SK-N-SH (cell line): ENCODE measurements at regions not wholly inside any gene's neighbourhood (a gene's known extent, or its start where the extent isn't known, plus 50 kb on each side); places are given as distances from the start of the nearest gene placed in this dataset.

ENCODE experiments used
- CTCF ChIA-PET: fragments of 300-600, 350-600 bp; formaldehyde crosslinking; extraction: SDS; loops from one replicate; lab custom pipeline; 2021; lab: Yijun Ruan, JAX
- POLR2A ChIA-PET: fragments of 350-600 bp; sonication (Branson Sonifier 250); formaldehyde crosslinking; extraction: SDS; loops from one replicate; lab custom pipeline; 2020; ENCODE audit warnings: antibody characterized with exemption, inconsistent platforms; lab: Yijun Ruan, JAX
- DNase-seq: peaks from one replicate; pipeline ENCODE4 v3.0.0; 2012
- H2AFZ ChIP-seq: fragments of 200-600 bp; sonication (generic); 2 replicates; pipeline ENCODE4 v1.8.1; 2016; ENCODE audit warnings: antibody characterized with exemption, mild to moderate bottlenecking, low read depth
- H3F3A ChIP-seq: fragments of 200-600 bp; sonication (generic); replicated peaks from 2 replicates; pipeline ENCODE3; 2016; ENCODE audit warnings: antibody characterized with exemption, mild to moderate bottlenecking; ENCODE audit not compliant: insufficient read depth
- H3K27ac ChIP-seq, 2 experiments: fragments of 200-500 bp in 1 of 2; fragments of 200-600 bp in 1 of 2; sonication (Bioruptor generic) in 1 of 2; sonication (generic), shearing (Covaris generic) in 1 of 2; 2 replicates each; pipeline versions ENCODE4 v1.5.1 to v1.6.1; 2014 to 2016; ENCODE audit warnings: low read depth in 2 of 2, inconsistent platforms in 1 of 2, low read length in 1 of 2, mild to moderate bottlenecking in 1 of 2, mixed read lengths in 1 of 2
- H3K27me3 ChIP-seq: fragments of 200-600 bp; sonication (generic), shearing (Covaris generic); 2 replicates; pipeline ENCODE4 v1.6.1; 2016; ENCODE audit warnings: mixed run types; ENCODE audit not compliant: insufficient read depth
- H3K36me3 ChIP-seq, 2 experiments: fragments of 200-500 bp in 1 of 2; fragments of 200-600 bp in 1 of 2; sonication (Bioruptor generic) in 1 of 2; sonication (generic) in 1 of 2; replicated peaks in 1 of 2; 2 replicates each; pipeline versions ENCODE3 to v1.5.1; 2014 to 2016; ENCODE audit warnings: low read length in 1 of 2, mild to moderate bottlenecking in 1 of 2; ENCODE audit not compliant: insufficient read depth in 2 of 2, control insufficient read depth in 1 of 2
- H3K4me1 ChIP-seq, 2 experiments: fragments of 200-500 bp in 1 of 2; fragments of 200-600 bp in 1 of 2; sonication (Bioruptor generic) in 1 of 2; sonication (generic), shearing (Covaris generic) in 1 of 2; 2 replicates each; pipeline versions ENCODE4 v1.5.1 to v1.6.1; 2014 to 2016; ENCODE audit warnings: low read depth in 1 of 2, low read length in 1 of 2, mixed run types in 1 of 2; ENCODE audit not compliant: insufficient read depth in 2 of 2, control insufficient read depth in 1 of 2
- H3K4me2 ChIP-seq: fragments of 200-600 bp; sonication (generic), shearing (Covaris generic); 2 replicates; pipeline ENCODE4 v1.6.1; 2017; ENCODE audit warnings: mixed run types
- H3K4me3 ChIP-seq, 2 experiments: fragments of 200-500 bp in 1 of 2; fragments of 200-600 bp in 1 of 2; sonication (Bioruptor generic) in 1 of 2; sonication (generic), shearing (Covaris generic) in 1 of 2; 2 replicates each; pipeline versions ENCODE4 v1.5.1 to v1.8.1; 2014 to 2016; ENCODE audit warnings: low read depth in 2 of 2, inconsistent platforms in 1 of 2, low read length in 1 of 2, mild to moderate bottlenecking in 1 of 2, mixed read lengths in 1 of 2, moderate library complexity in 1 of 2
- H3K79me2 ChIP-seq: fragments of 200-600 bp; sonication (generic); 2 replicates; pipeline ENCODE4 v1.8.1; 2017; ENCODE audit warnings: mild to moderate bottlenecking; ENCODE audit not compliant: insufficient read depth
- H3K9ac ChIP-seq: fragments of 200-600 bp; sonication (generic); 2 replicates; pipeline ENCODE4 v1.6.1; 2017; ENCODE audit warnings: mixed run types
- H3K9me2 ChIP-seq: fragments of 200-600 bp; sonication (generic); 2 replicates; pipeline ENCODE4 v1.6.1; 2017; ENCODE audit warnings: mixed run types
- H3K9me3 ChIP-seq: fragments of 200-600 bp; sonication (generic); 2 replicates; pipeline ENCODE4 v1.6.1; 2017; ENCODE audit warnings: mixed run types, mild to moderate bottlenecking, moderate library complexity
- H4K20me1 ChIP-seq: fragments of 200-600 bp; sonication (generic); 2 replicates; pipeline ENCODE4 v1.6.1; 2017; ENCODE audit warnings: mild to moderate bottlenecking, mixed run types; ENCODE audit not compliant: insufficient read depth
- ELF1 ChIP-seq: IDR thresholded peaks from 2 replicates; pipeline ENCODE4 v1.4.0; 2012
- EP300 ChIP-seq, 2 experiments: IDR thresholded peaks; 2 replicates each; pipeline versions ENCODE4 v1.4.0 to v1.6.1; 2012; ENCODE audit warnings: borderline replicate concordance in 1 of 2, low read depth in 1 of 2, low read length in 1 of 2
- EZH2phosphoT487 ChIP-seq: fragments of 200-600 bp; sonication (generic); IDR thresholded peaks from 2 replicates; pipeline ENCODE4 v1.6.1; 2017; ENCODE audit warnings: low read depth, mixed run types, mild to moderate bottlenecking, antibody characterized with exemption, moderate library complexity, borderline replicate concordance
- FOXJ3 ChIP-seq: sonication (generic); formaldehyde crosslinking; IDR thresholded peaks from 2 replicates; pipeline ENCODE4 v1.5.1; 2020; ENCODE audit warnings: mild to moderate bottlenecking, missing genetic modification reagents
- GABPA ChIP-seq: IDR thresholded peaks from 2 replicates; pipeline ENCODE4 v1.4.0; 2012; ENCODE audit warnings: low read depth, mild to moderate bottlenecking
- JUND ChIP-seq: IDR thresholded peaks from 2 replicates; pipeline ENCODE4 v1.4.0; 2012
- MXI1 ChIP-seq: IDR thresholded peaks from 2 replicates; pipeline ENCODE4 v1.6.1; 2012; ENCODE audit warnings: mild to moderate bottlenecking, low read depth, low read length, improper control_type of control experiment
- NRF1 ChIP-seq: IDR thresholded peaks from 2 replicates; pipeline ENCODE4 v1.6.1; 2012; ENCODE audit warnings: low read depth, mild to moderate bottlenecking, low read length
- RAD21 ChIP-seq: IDR thresholded peaks from 2 replicates; pipeline ENCODE4 v1.6.1; 2012; ENCODE audit warnings: mild to moderate bottlenecking, low read length
- RFX5 ChIP-seq: IDR thresholded peaks from 2 replicates; pipeline ENCODE4 v1.6.1; 2012; ENCODE audit warnings: mild to moderate bottlenecking, improper control_type of control experiment, low read length
- RXRA ChIP-seq: IDR thresholded peaks from 2 replicates; pipeline ENCODE4 v1.4.0; 2012; ENCODE audit warnings: low read depth, mild to moderate bottlenecking, borderline replicate concordance
- SIN3A ChIP-seq: IDR thresholded peaks from 2 replicates; pipeline ENCODE4 v1.6.1; 2012; ENCODE audit warnings: low read depth, mild to moderate bottlenecking, low read length, moderate library complexity, borderline replicate concordance
- SMC3 ChIP-seq: IDR thresholded peaks from 2 replicates; pipeline ENCODE4 v1.6.1; 2012; ENCODE audit warnings: low read depth, low read length, improper control_type of control experiment
- TCF12 ChIP-seq: IDR thresholded peaks from 2 replicates; pipeline ENCODE4 v1.4.0; 2012
- TEAD4 ChIP-seq: IDR thresholded peaks from 2 replicates; pipeline ENCODE4 v1.4.0; 2012; ENCODE audit warnings: mild to moderate bottlenecking, borderline replicate concordance; ENCODE audit not compliant: insufficient read depth
- WGBS: methylation state at CpG from one replicate; pipeline ENCODE4 v1.1.6; 2017; ENCODE audit warnings: low lambda C conversion rate; 5-methylcytosine and 5-hydroxymethylcytosine counted together
- TF ChIP-seq, protein P1 (sequence below): fragments of 150-350 bp; IDR thresholded peaks from 2 replicates; pipeline ENCODE4 v1.6.1; 2016; ENCODE audit warnings: mild to moderate bottlenecking, low read depth, low read length
- TF ChIP-seq, protein P2 (sequence below): IDR thresholded peaks from 2 replicates; pipeline ENCODE4 v1.4.0; 2012; ENCODE audit warnings: low read depth, borderline replicate concordance
- TF ChIP-seq, protein P3 (sequence below): fragments of 150-350 bp; IDR thresholded peaks from 2 replicates; pipeline ENCODE4 v1.6.1; 2017; ENCODE audit warnings: antibody characterized with exemption, low read length, low read depth, borderline replicate concordance
- TF ChIP-seq, protein P4 (sequence below): IDR thresholded peaks from 2 replicates; pipeline ENCODE4; 2012
- TF ChIP-seq, protein P5 (sequence below): IDR thresholded peaks from 2 replicates; pipeline ENCODE4 v1.4.0; 2012; ENCODE audit warnings: low read depth, borderline replicate concordance

DNA sequence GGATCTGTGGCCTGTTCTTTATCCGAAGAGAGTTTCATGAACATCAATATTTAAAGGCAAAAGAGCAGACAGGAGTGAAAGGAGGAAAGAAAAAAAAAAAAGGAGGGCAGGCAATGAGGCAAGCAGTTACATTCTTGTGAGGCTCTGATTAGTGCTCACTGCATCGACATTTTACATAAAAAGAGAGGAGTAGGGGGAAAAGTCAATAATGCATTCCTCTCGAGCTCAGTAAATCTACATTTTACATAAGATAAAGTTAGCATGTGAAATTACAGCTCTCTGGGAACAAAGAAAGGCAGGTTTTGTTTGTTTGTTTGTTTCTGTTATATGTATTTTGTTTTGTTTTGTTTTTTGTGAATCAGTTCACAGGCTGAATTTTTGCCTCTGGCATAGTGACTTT is 187.1 kb upstream of the ARL4C start:
- H3K79me2 ChIP-seq, result no peaks in the 10 kb centered on the region
- H3K4me1 ChIP-seq, result peaks cover 2 to 22% of the 10 kb centered on the region in 2 experiments; a peak in 3 of 4 replicates
- H4K20me1 ChIP-seq, result no peaks in the 10 kb centered on the region
- peaks cover 34% of the 10 kb centered on the region for H3F3A ChIP-seq
- H3K9me2 ChIP-seq, result no peaks in the 10 kb centered on the region
- H3K4me2 ChIP-seq, result no peak overlapping the region
- no peaks in the 10 kb centered on the region for H3K36me3 ChIP-seq
- H3K9me3 ChIP-seq, result no peaks in the 10 kb centered on the region
- no peak overlapping the region for H3K4me3 ChIP-seq
- no peak for DNase-seq
- no peak overlapping the region for H3K27ac ChIP-seq
- 84% methylated on average over 3 of the region's 3 CpGs for WGBS
- no peaks in the 10 kb centered on the region for H3K27me3 ChIP-seq
- ChIA-PET POLR2A (no interaction called here), CTCF (interaction anchor here (0.6 kb wide), 1 partner anchor 753 kb away, joined by 3 read pairs; no protein-coding TSS in a partner anchor)
- no peak overlapping the region for H3K9ac ChIP-seq
- H2AFZ ChIP-seq, result no peak overlapping the region
- TF ChIP-seq TEAD4 (no peak), FOXJ3 (no peak)

DNA sequence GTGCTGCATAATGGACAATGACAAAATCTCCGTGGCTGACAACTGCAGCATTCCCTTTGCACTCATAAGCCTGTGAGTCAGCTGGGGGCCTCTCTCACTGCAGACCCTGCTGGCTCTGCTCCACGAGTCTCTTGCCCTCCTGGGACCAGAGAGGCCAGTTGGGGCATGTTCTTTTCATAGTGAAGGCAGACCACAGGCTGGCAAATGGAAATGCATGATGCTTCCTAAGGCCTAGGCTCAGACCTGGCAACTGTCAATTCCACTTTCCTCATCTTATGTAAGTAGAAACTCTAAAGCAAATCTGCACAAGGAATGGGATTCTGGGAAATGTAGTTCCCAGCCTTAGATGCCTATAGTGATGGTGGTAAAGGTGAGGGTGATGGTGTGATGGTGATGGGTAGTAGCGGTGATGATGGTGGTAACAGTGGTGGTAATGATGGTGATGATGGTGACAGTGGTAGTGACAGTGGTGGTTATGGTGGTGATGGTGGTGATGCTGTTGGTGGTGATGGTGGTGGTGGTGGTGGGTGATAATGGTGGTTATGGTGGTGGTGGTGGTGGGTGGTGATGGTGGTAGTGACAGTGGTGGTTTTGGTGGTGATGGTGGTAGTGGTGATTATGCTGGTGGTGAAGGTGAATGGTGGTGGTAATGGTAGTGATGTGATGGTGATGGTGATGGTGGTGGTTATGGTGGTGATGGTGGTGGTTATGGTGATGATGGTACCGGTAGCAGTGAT is 185.8 kb upstream of the ARL4C start:
- Histone ChIP-seq H3F3A (peaks cover 45% of the 10 kb centered on the region), H3K4me2 (peak overlapping the region; percentile 56; the same call in 1 of the 2 replicates), H3K4me3 (no peak overlapping the region), H3K27ac (peak overlapping the region; percentile 31 to 94; a peak in 3 of 4 replicates), H2AFZ (no peak overlapping the region), H3K36me3 (no peaks in the 10 kb centered on the region), H3K9me2 (no peaks in the 10 kb centered on the region), H3K27me3 (no peaks in the 10 kb centered on the region), H3K9ac (no peak overlapping the region), H3K4me1 (peaks cover 2 to 28% of the 10 kb centered on the region in 2 experiments), H4K20me1 (no peaks in the 10 kb centered on the region), H3K79me2 (no peaks in the 10 kb centered on the region), H3K9me3 (no peaks in the 10 kb centered on the region)
- POLR2A ChIA-PET, result no interaction called here
- CTCF ChIA-PET, result interaction anchor here (1.1 kb wide), 1 partner anchor 15 kb away, joined by 3 read pairs; no protein-coding TSS in a partner anchor
- DNase-seq, result no peak
- 62% methylated on average over 4 of the region's 4 CpGs for WGBS
- TF ChIP-seq SMC3, result no peak
- TF ChIP-seq SIN3A, result no peak
- TF ChIP-seq TCF12, result peak; percentile 77
- TF ChIP-seq GABPA, result no peak
- TF ChIP-seq, protein P1, sequence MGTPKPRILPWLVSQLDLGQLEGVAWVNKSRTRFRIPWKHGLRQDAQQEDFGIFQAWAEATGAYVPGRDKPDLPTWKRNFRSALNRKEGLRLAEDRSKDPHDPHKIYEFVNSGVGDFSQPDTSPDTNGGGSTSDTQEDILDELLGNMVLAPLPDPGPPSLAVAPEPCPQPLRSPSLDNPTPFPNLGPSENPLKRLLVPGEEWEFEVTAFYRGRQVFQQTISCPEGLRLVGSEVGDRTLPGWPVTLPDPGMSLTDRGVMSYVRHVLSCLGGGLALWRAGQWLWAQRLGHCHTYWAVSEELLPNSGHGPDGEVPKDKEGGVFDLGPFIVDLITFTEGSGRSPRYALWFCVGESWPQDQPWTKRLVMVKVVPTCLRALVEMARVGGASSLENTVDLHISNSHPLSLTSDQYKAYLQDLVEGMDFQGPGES, result no peak
- peak in 1 of 2 experiments; percentile 72; a peak in 1 of 4 replicates for TF ChIP-seq EP300 (IDR thresholded peaks at IDR 0.05; ENCODE audit: borderline replicate concordance in 1 of 2, low read depth in 1 of 2, low read length in 1 of 2)
- TF ChIP-seq RAD21, result no peak
- TF ChIP-seq, protein P2, sequence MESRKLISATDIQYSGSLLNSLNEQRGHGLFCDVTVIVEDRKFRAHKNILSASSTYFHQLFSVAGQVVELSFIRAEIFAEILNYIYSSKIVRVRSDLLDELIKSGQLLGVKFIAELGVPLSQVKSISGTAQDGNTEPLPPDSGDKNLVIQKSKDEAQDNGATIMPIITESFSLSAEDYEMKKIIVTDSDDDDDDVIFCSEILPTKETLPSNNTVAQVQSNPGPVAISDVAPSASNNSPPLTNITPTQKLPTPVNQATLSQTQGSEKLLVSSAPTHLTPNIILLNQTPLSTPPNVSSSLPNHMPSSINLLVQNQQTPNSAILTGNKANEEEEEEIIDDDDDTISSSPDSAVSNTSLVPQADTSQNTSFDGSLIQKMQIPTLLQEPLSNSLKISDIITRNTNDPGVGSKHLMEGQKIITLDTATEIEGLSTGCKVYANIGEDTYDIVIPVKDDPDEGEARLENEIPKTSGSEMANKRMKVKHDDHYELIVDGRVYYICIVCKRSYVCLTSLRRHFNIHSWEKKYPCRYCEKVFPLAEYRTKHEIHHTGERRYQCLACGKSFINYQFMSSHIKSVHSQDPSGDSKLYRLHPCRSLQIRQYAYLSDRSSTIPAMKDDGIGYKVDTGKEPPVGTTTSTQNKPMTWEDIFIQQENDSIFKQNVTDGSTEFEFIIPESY, result peak; percentile 62; the same call in 1 of the 2 replicates
- TF ChIP-seq JUND, result peak; percentile 63
- TF ChIP-seq, protein P3, sequence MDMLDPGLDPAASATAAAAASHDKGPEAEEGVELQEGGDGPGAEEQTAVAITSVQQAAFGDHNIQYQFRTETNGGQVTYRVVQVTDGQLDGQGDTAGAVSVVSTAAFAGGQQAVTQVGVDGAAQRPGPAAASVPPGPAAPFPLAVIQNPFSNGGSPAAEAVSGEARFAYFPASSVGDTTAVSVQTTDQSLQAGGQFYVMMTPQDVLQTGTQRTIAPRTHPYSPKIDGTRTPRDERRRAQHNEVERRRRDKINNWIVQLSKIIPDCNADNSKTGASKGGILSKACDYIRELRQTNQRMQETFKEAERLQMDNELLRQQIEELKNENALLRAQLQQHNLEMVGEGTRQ, result no peak
- no peak for TF ChIP-seq NRF1
- no peak for TF ChIP-seq FOXJ3
- TF ChIP-seq, protein P4, sequence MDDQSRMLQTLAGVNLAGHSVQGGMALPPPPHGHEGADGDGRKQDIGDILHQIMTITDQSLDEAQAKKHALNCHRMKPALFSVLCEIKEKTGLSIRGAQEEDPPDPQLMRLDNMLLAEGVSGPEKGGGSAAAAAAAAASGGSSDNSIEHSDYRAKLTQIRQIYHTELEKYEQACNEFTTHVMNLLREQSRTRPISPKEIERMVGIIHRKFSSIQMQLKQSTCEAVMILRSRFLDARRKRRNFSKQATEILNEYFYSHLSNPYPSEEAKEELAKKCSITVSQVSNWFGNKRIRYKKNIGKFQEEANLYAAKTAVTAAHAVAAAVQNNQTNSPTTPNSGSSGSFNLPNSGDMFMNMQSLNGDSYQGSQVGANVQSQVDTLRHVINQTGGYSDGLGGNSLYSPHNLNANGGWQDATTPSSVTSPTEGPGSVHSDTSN, result peak; percentile 62; the same call in 1 of the 2 replicates
- no peak for TF ChIP-seq ELF1
- TF ChIP-seq MXI1, result no peak
- TF ChIP-seq RFX5, result no peak
- peak; percentile 27; the same call in 1 of the 2 replicates for TF ChIP-seq RXRA
- TF ChIP-seq, protein P5, sequence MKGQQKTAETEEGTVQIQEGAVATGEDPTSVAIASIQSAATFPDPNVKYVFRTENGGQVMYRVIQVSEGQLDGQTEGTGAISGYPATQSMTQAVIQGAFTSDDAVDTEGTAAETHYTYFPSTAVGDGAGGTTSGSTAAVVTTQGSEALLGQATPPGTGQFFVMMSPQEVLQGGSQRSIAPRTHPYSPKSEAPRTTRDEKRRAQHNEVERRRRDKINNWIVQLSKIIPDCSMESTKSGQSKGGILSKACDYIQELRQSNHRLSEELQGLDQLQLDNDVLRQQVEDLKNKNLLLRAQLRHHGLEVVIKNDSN, result no peak
- TF ChIP-seq EZH2phosphoT487, result no peak
